ENCODE measurements at regions not wholly inside any gene's neighbourhood (a gene's known extent, or its start where the extent isn't known, plus 50 kb on each side); places are given as distances from the start of the nearest gene placed in this dataset.

DNA sequence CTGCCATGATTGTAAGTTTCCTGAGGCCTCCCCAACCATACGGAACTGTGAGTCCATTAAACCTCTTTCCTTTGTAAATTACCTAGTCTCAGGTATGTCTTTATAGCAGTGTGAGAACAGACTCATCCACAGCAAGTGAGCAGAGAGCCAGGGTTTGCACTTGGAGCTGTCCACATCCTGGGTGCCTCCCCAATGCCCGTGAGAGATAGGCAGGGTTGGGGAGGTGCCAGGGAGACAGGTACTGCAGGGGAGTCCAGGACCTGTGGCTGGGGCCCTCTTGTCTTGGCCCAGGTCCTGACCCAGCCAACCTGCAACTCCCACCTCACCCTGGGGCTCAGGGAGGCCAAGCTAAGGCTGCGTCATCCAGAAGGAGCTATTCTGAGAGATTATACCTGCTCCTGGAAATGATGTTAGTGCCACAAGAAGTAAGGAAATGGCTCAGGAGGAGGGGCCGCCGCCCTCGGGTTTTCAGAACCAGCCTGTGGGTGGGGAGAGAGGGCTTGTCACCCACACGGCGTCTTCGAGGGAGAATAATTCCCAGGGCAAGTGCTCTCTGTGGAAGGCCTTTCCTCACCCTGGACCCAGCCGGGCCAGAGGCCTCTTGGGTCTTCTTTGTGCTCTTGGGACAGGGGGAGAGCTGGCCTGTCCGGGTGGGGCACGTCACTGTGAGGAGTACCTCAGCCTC, 66.5 kb downstream of the ADRA2C start:
- DNase-seq (ENCODE audit: low spot score), result no peak
- Histone ChIP-seq H3K36me3 (no peaks in the 10 kb centered on the region), H3K9me3 (no peaks in the 10 kb centered on the region), H3K27ac (no peak overlapping the region), H3K4me1 (ENCODE audit: control insufficient read depth in 1 of 2, low read depth in 2 of 2) (peaks cover 4 to 5% of the 10 kb centered on the region in 2 donors), H3K27me3 (replicated peaks; ENCODE audit: insufficient read depth) (no peaks in the 10 kb centered on the region), H3K4me3 (no peak overlapping the region)
- TF ChIP-seq, protein P1, sequence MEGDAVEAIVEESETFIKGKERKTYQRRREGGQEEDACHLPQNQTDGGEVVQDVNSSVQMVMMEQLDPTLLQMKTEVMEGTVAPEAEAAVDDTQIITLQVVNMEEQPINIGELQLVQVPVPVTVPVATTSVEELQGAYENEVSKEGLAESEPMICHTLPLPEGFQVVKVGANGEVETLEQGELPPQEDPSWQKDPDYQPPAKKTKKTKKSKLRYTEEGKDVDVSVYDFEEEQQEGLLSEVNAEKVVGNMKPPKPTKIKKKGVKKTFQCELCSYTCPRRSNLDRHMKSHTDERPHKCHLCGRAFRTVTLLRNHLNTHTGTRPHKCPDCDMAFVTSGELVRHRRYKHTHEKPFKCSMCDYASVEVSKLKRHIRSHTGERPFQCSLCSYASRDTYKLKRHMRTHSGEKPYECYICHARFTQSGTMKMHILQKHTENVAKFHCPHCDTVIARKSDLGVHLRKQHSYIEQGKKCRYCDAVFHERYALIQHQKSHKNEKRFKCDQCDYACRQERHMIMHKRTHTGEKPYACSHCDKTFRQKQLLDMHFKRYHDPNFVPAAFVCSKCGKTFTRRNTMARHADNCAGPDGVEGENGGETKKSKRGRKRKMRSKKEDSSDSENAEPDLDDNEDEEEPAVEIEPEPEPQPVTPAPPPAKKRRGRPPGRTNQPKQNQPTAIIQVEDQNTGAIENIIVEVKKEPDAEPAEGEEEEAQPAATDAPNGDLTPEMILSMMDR (IDR thresholded peaks at IDR 0.05), result no peak
- no peak for ATAC-seq (ENCODE audit: insufficient number of reproducible peaks, low FRiP score, low read depth)

DNA sequence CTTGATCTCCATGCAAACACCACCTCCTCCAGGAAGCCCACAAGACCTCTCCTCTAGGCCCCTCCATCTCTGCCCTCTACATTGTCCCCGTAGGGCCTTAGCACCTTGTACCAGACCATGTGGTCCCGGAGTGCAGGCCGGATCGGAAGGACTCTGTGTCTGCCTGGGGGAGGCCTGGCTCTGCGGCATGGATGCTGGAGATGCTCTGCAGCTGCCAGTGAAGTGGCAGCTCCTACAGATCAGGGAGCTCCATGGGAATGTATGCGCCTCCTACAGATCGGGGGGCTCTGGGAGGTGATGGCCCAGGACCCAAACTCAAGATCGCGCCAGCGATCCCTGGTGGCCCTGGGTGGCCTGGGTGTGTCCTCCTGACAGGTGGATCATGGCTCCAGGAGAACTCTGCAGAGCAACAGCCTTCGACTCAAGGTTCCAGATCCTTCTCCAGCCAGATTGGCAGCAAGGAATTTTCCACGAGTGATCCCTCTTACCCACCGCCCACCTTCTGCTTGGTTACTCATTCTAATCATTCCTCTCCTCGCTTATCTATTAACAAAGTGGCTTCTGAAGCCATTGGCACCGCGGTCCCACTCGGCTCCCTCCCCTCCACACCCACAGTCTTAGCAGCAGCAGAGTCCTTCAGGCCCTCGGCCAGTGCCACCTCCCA, 67.3 kb downstream of the ADRA2C start:
- no peak for ATAC-seq (ENCODE audit: insufficient number of reproducible peaks, low FRiP score, low read depth)
- no peaks in the 10 kb centered on the region for H3K36me3 ChIP-seq
- no peak for DNase-seq (ENCODE audit: low spot score)
- no peak overlapping the region for H3K4me3 ChIP-seq
- H3K4me1 ChIP-seq (ENCODE audit: control insufficient read depth in 1 of 2, low read depth in 2 of 2), result no peaks in the 10 kb centered on the region
- no peaks in the 10 kb centered on the region for H3K27me3 ChIP-seq (replicated peaks; ENCODE audit: insufficient read depth)
- TF ChIP-seq, protein P1 (IDR thresholded peaks at IDR 0.05), result no peak
- H3K27ac ChIP-seq, result no peak overlapping the region
- H3K9me3 ChIP-seq, result no peaks in the 10 kb centered on the region

DNA sequence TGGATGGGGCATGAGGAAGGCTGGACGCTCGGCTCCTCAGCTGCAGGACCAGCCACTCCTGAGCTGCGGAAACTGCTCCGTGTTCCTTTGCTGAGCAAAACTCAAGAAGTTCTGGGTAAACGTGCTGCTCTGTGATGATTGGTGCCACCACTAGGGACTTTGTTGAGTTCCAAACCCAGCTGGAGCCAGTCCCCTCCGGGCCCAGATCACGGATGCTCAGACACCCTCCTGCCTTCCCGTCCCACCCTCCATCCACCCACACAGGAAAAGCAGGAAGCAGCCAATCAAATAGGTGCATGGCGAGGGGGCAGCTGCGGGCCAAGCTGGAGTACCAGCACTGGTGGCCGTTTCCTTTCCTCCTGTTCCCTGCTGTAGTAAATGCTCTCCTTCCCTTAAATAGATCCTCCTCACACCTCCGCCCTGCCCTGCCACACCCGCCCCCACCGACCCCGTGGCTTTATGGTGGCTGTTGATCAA, 68.0 kb downstream of the ADRA2C start:
- no peak overlapping the region for H3K4me3 ChIP-seq
- H3K36me3 ChIP-seq, result no peaks in the 10 kb centered on the region
- H3K27me3 ChIP-seq (replicated peaks; ENCODE audit: insufficient read depth), result no peaks in the 10 kb centered on the region
- TF ChIP-seq, protein P1 (IDR thresholded peaks at IDR 0.05), result no peak
- no peak for DNase-seq (ENCODE audit: low spot score)
- H3K9me3 ChIP-seq, result no peaks in the 10 kb centered on the region
- H3K27ac ChIP-seq, result no peak overlapping the region
- no peak for ATAC-seq (ENCODE audit: insufficient number of reproducible peaks, low FRiP score, low read depth)
- H3K4me1 ChIP-seq (ENCODE audit: control insufficient read depth in 1 of 2, low read depth in 2 of 2), result no peaks in the 10 kb centered on the region

DNA sequence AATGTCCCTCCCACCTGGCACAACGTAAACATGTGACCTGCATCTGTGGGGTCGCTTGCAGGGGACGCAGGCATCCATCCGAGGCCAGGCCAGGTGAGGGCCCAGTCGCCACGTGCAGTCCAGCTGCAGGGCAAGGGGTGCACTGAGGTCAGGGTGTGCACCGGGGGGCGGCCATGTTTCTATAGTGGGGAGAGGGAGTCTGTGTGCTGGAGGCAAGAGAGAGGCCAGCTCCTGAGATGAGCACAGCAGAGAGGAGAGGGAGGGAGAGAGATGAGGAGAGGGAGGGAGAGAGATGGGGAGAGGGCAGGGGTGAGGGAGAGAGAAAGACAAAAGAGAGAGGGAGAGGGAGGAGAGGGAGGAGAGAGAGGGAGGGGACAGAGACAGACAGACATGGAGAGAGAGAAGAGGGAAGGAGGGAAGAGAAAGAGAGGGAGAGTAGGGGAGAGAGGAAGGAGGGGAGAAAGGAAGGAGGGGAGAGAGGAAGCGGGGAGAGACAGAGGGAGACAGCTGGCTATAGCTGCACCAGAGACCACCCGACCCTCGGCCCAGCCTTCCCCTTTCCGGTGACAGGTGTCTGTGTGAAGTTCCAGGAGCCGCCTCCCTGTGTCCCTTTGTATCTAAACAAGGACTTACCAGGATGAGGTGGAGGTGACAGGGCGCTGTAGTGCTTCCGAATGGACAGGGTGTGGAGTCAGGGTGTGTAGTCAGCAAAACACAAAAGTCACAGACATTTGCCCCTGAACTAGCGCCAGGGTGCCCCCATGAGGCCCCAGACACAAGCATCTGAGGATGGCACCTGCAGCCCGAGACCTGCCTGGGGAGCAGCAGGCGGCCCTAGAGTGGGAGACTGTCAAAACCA, 68.7 kb downstream of the ADRA2C start:
- Histone ChIP-seq H3K9me3 (no peaks in the 10 kb centered on the region), H3K4me3 (no peak overlapping the region), H3K27me3 (replicated peaks; ENCODE audit: insufficient read depth) (no peaks in the 10 kb centered on the region), H3K27ac (no peak overlapping the region), H3K4me1 (ENCODE audit: control insufficient read depth in 1 of 2, low read depth in 2 of 2) (no peaks in the 10 kb centered on the region), H3K36me3 (no peaks in the 10 kb centered on the region)
- TF ChIP-seq, protein P1 (IDR thresholded peaks at IDR 0.05), result no peak
- ATAC-seq (ENCODE audit: insufficient number of reproducible peaks, low FRiP score, low read depth) (no peak), DNase-seq (ENCODE audit: low spot score) (no peak)
